ENCODE measurements at regions not wholly inside any gene's neighbourhood (a gene's known extent, or its start where the extent isn't known, plus 50 kb on each side); places are given as distances from the start of the nearest gene placed in this dataset.
A peak's percentile ranks its signal among the peaks of the same experiment; 100 is the strongest.

- TF ChIP-seq CTCF (conservative IDR thresholded peaks at IDR 0.05; ENCODE audit: low read depth, low read length) = no peak
- DNase-seq (ENCODE audit: low read depth) = no peak
- H3K4me3 ChIP-seq (ENCODE audit: low read length) = no peak overlapping the region
Measured at GRCh38 chr12:63302269-63302940, 151.4 kb upstream of the AVPR1A start.

GRCh38 chr12:63301311-63301710 lies 150.3 kb upstream of the AVPR1A start:
- no peak for DNase-seq (ENCODE audit: low read depth)
- no peak for TF ChIP-seq CTCF (conservative IDR thresholded peaks at IDR 0.05; ENCODE audit: low read depth, low read length)
- H3K4me3 ChIP-seq (ENCODE audit: low read length) = no peak overlapping the region

DNA sequence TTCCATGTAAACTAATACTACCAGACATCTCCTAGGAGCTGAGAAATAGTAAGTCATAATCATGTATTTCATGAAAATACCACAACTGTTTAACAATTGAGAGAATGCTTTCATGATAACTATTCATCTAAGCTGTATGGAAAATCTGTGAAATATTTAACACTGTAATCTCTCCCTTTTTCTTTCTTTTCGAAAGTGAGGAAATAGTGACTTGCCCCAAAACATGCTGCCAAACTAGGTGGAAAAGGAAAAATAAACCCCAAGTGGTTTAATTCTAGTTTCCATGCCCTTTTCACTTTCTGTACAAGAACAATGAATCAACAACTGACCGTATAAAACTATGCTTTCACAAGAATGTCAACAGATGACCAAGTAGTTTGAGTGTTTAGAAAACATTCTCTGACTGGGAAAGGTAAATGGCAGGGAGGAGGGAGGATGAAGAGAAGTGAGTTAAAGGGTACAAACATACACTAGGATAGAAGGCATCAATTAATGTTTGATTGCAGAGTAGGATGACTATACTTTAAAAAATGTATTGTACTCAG lies 147.5 kb upstream of the AVPR1A start:
- DNase-seq (ENCODE audit: low read depth) = no peak
- no peak for TF ChIP-seq CTCF (conservative IDR thresholded peaks at IDR 0.05; ENCODE audit: low read depth, low read length)

DNA sequence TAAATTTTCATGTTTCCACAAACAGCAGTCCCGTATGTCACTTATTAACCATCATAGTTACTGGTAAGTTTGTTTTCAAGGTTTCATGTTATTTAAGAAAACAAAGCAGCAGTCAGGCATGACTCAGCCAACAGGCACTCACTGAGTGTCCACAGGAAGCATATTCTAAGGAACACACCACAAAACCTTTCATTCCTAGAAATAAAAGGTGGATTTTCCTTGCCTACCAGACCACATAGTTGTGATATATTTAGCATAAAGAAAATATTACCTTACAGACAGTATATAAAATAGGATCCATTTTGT lies 143.3 kb upstream of the AVPR1A start:
- no peak for TF ChIP-seq CTCF (conservative IDR thresholded peaks at IDR 0.05; ENCODE audit: low read depth, low read length)
- no peak overlapping the region for H3K4me3 ChIP-seq (ENCODE audit: low read length)
- DNase-seq (ENCODE audit: low read depth) = peak; percentile 81

More for the DNA sequence above, 147.5 kb upstream of the AVPR1A start:
- no peak overlapping the region for H3K4me3 ChIP-seq (ENCODE audit: low read length)

- H3K4me3 ChIP-seq (ENCODE audit: low read length) = no peak overlapping the region
- DNase-seq (ENCODE audit: low read depth) = no peak
- TF ChIP-seq CTCF (conservative IDR thresholded peaks at IDR 0.05; ENCODE audit: low read depth, low read length) = no peak
Measured at GRCh38 chr12:63292471-63293221, 141.6 kb upstream of the AVPR1A start.

- no peak overlapping the region for H3K4me3 ChIP-seq (ENCODE audit: low read length)
- TF ChIP-seq CTCF (conservative IDR thresholded peaks at IDR 0.05; ENCODE audit: low read depth, low read length) = peak; percentile 91
- no peak for DNase-seq (ENCODE audit: low read depth)
Measured at GRCh38 chr12:63276537-63277365, 125.8 kb upstream of the AVPR1A start.

Data from retinal pigment epithelial cell (primary cell).